ENCODE measurements at regions not wholly inside any gene's neighbourhood (a gene's known extent, or its start where the extent isn't known, plus 50 kb on each side); places are given as distances from the start of the nearest gene placed in this dataset.

GRCh38 chr17:55900188-55900587, 149.3 kb downstream of the PCTP start:
- H3K4me2 ChIP-seq (ENCODE audit: insufficient read depth in 1 of 2, low read depth in 2 of 2, low read length in 2 of 2): no peak overlapping the region
- no peak overlapping the region for H2BK20ac ChIP-seq (ENCODE audit: low read length)
- H3K9ac ChIP-seq (replicated peaks in 1 of 4; ENCODE audit: extremely low read depth in 1 of 4, low read depth in 3 of 4, low read length in 3 of 4): no peak overlapping the region
- no peak overlapping the region for H3K4me3 ChIP-seq (ENCODE audit: extremely low read depth in 1 of 4, insufficient read depth in 2 of 4, low read depth in 3 of 4, low read length in 4 of 4)
- POLR2A ChIA-PET (ENCODE audit: partially characterized antibody): no interaction called here
- H4K91ac ChIP-seq (replicated peaks; ENCODE audit: insufficient read length, low read length): no peak overlapping the region
- no peaks in the 10 kb centered on the region for H3K23me2 ChIP-seq (ENCODE audit: low read depth, low read length)
- no peak overlapping the region for H4K8ac ChIP-seq (ENCODE audit: extremely low read depth, insufficient read depth, low read length)
- no peaks in the 10 kb centered on the region for H3K79me1 ChIP-seq (ENCODE audit: low read depth, low read length)
- no peak overlapping the region for H2AFZ ChIP-seq (ENCODE audit: low read length)
- no peak for FAIRE-seq
- no peak overlapping the region for H3K23ac ChIP-seq (ENCODE audit: insufficient read length)
- no peaks in the 10 kb centered on the region for H3K79me2 ChIP-seq (ENCODE audit: control insufficient read depth in 1 of 2, insufficient read depth in 2 of 2, low read length in 2 of 2)
- H2AK5ac ChIP-seq (ENCODE audit: low read depth, low read length): no peak overlapping the region
- TF ChIP-seq RNF2 (IDR thresholded peaks at IDR 0.05; ENCODE audit: borderline replicate concordance, low read depth, low read length, missing control alignments, poor library complexity, severe bottlenecking) (no peak), HDAC2 (IDR thresholded peaks at IDR 0.05; ENCODE audit: borderline replicate concordance in 1 of 2, low read depth in 2 of 2, low read length in 2 of 2) (no peak), POLR2AphosphoS5 (IDR thresholded peaks at IDR 0.05; ENCODE audit: low read depth, low read length) (no peak), BRCA1 (IDR thresholded peaks at IDR 0.05; ENCODE audit: low read depth, low read length) (no peak)
- H2BK5ac ChIP-seq (ENCODE audit: low read depth, low read length): no peak overlapping the region
- H3K18ac ChIP-seq (ENCODE audit: extremely low read depth, low read length): no peak overlapping the region
- no peak overlapping the region for H3K14ac ChIP-seq (ENCODE audit: insufficient read length)
- no peaks in the 10 kb centered on the region for H3K4me1 ChIP-seq (replicated peaks in 1 of 4; ENCODE audit: control insufficient read depth in 3 of 4, insufficient read depth in 4 of 4, low read length in 3 of 4)
- no peak overlapping the region for H2BK15ac ChIP-seq (ENCODE audit: low read length)
- no peak overlapping the region for H2BK12ac ChIP-seq (ENCODE audit: low read depth, low read length)
- no peak overlapping the region for H3K4ac ChIP-seq (replicated peaks; ENCODE audit: insufficient read length, low read depth, low read length)
- CTCF ChIA-PET (ENCODE audit: partially characterized antibody): interaction anchor here (0.9 kb wide), 1 partner anchor 17 kb away, joined by 4 read pairs; no protein-coding TSS in a partner anchor
- H4K5ac ChIP-seq (ENCODE audit: insufficient read length, low read depth, low read length): no peak overlapping the region
- H3K27ac ChIP-seq (ENCODE audit: low read depth, low read length): no peak overlapping the region
- H4K20me1 ChIP-seq (replicated peaks in 1 of 2; ENCODE audit: control insufficient read depth in 1 of 2, insufficient read depth in 2 of 2, low read length in 2 of 2): no peaks in the 10 kb centered on the region
- no peak for DNase-seq (ENCODE audit: low read depth in 1 of 2, low spot score in 2 of 2)
- no peaks in the 10 kb centered on the region for H3K36me3 ChIP-seq (ENCODE audit: control insufficient read depth in 2 of 4, insufficient read depth in 4 of 4, low read length in 3 of 4)
- no peaks in the 10 kb centered on the region for H3K9me3 ChIP-seq (ENCODE audit: insufficient read depth in 2 of 2, low read depth in 1 of 2, low read length in 1 of 2)
- no peak overlapping the region for H2BK120ac ChIP-seq (replicated peaks; ENCODE audit: low read depth, low read length)
- no peak overlapping the region for H3K56ac ChIP-seq (replicated peaks; ENCODE audit: insufficient read length, low read depth, low read length)
- no peaks in the 10 kb centered on the region for H3K27me3 ChIP-seq (replicated peaks in 1 of 4; ENCODE audit: control insufficient read depth in 3 of 4, extremely low read depth in 1 of 4, insufficient read depth in 3 of 4, low read length in 3 of 4)
